HepG2 (cell line): ENCODE measurements at regions not wholly inside any gene's neighbourhood (a gene's known extent, or its start where the extent isn't known, plus 50 kb on each side); places are given as distances from the start of the nearest gene placed in this dataset.

Source experiments
- ATAC-seq: fragments of 200-7000 bp; cut with Tn5 transposase; 3 replicates; pipeline ENCODE4 v1.9.1; 2020; ENCODE audit warnings: mild to moderate bottlenecking, moderate library complexity
- BruUV-seq: library from RNA; stranded (reverse); fragments of 400-500 nt; replicated peaks from 2 replicates; lab custom pipeline; 2021; lab: Mats Ljungman, UMichigan
- CTCF ChIA-PET: fragments of 300-600 bp; formaldehyde crosslinking; extraction: SDS; loops from one replicate; lab custom pipeline; 2021; ENCODE audit warnings: low total read pairs, inconsistent platforms, low intra/inter-chr PET ratio; lab: Yijun Ruan, JAX
- POLR2A ChIA-PET: fragments of 350-600 bp; sonication (Branson Sonifier 250); formaldehyde crosslinking; loops from one replicate; lab custom pipeline; 2020; ENCODE audit warnings: antibody characterized with exemption, inconsistent platforms; lab: Yijun Ruan, JAX
- DNase-seq: peaks from one replicate; pipeline ENCODE4 v3.0.0-alpha.2; 2015; ENCODE audit warnings: low spot score
- FAIRE-seq: peaks from 3 replicates; lab custom pipeline; 2011; peaks lifted over from hg19 to GRCh38; lab: Jason Lieb, UNC
- H2AFZ ChIP-seq: one replicate; pipeline ENCODE4 v1.6.1; 2011; ENCODE audit warnings: low read length, inconsistent platforms
- H3K27ac ChIP-seq: fragments of 300-600 bp; 3 replicates; pipeline ENCODE4 v1.8.0; 2011; ENCODE audit warnings: mixed run types, mild to moderate bottlenecking, mixed read lengths, low read length, inconsistent platforms; ENCODE audit not compliant: insufficient read depth; ENCODE audit errors: extremely low read length
- H3K27me3 ChIP-seq, 2 experiments: fragments of 200-600 bp in 1 of 2; 2 replicates in 1 of 2; 3 replicates in 1 of 2; pipeline versions ENCODE4 v1.6.0 to v1.8.0; 2011; ENCODE audit warnings: low read length in 2 of 2, mild to moderate bottlenecking in 2 of 2, moderate library complexity in 2 of 2, inconsistent platforms in 1 of 2; ENCODE audit not compliant: insufficient read depth in 2 of 2, control insufficient read depth in 1 of 2
- H3K36me3 ChIP-seq, 2 experiments: fragments of 200-600 bp in 1 of 2; replicated peaks in 1 of 2; 2 replicates in 1 of 2; 3 replicates in 1 of 2; pipeline versions ENCODE4 v1.5.1 to v1.8.0; 2011; ENCODE audit warnings: low read length in 2 of 2, inconsistent platforms in 1 of 2; ENCODE audit not compliant: insufficient read depth in 2 of 2, control insufficient read depth in 1 of 2
- H3K4me1 ChIP-seq: 2 replicates; pipeline ENCODE4 v1.5.1; 2012; ENCODE audit warnings: low read length, inconsistent platforms; ENCODE audit not compliant: insufficient read depth
- H3K4me2 ChIP-seq: 2 replicates; pipeline ENCODE4 v1.6.0; 2011; ENCODE audit warnings: low read depth, low read length, inconsistent platforms
- H3K4me3 ChIP-seq, 3 experiments: fragments of 200-600 bp in 1 of 3; sonication (generic), shearing (Covaris generic) in 1 of 3; replicated peaks in 1 of 3; 2 replicates each; pipeline ENCODE4 v1.5.1; 2011 to 2016; ENCODE audit warnings: low read length in 3 of 3, inconsistent platforms in 2 of 3, low read depth in 2 of 3, mild to moderate bottlenecking in 2 of 3, control low read depth in 1 of 3, mixed read lengths in 1 of 3; ENCODE audit not compliant: insufficient read depth in 1 of 3
- H3K79me2 ChIP-seq: one replicate; pipeline ENCODE4 v1.6.1; 2011; ENCODE audit warnings: low read length, inconsistent platforms; ENCODE audit not compliant: insufficient read depth
- H3K9ac ChIP-seq: 2 replicates; pipeline ENCODE4 v1.6.0; 2011; ENCODE audit warnings: mild to moderate bottlenecking, low read depth, low read length, inconsistent platforms; ENCODE audit not compliant: insufficient read depth
- H3K9me3 ChIP-seq: 2 replicates; pipeline ENCODE4 v1.5.1; 2012; ENCODE audit warnings: mild to moderate bottlenecking, low read length
- H4K20me1 ChIP-seq: 2 replicates; pipeline ENCODE4 v1.6.0; 2011; ENCODE audit warnings: inconsistent platforms, mild to moderate bottlenecking, low read length, moderate library complexity; ENCODE audit not compliant: insufficient read depth
- AGO1 ChIP-seq: fragments of 200-400 bp; formaldehyde crosslinking; IDR thresholded peaks from 2 replicates; pipeline ENCODE4 v1.6.1; 2017; ENCODE audit warnings: mild to moderate bottlenecking, low read depth, low read length, moderate library complexity; ENCODE audit not compliant: poor library complexity, severe bottlenecking
- EED ChIP-seq: sonication (generic); formaldehyde crosslinking; IDR thresholded peaks from 2 replicates; pipeline ENCODE4 v1.5.0; 2020; ENCODE audit warnings: mild to moderate bottlenecking, missing genetic modification reagents
- HMG20B ChIP-seq: conservative IDR thresholded peaks from 2 replicates; pipeline ENCODE4 v1.6.1; 2016; ENCODE audit warnings: missing genetic modification reagents, missing compliant biosample characterization
- KLF9 ChIP-seq: IDR thresholded peaks from 2 replicates; pipeline ENCODE4 v1.6.1; 2016; ENCODE audit warnings: low read depth
- MXD4 ChIP-seq: IDR thresholded peaks from 2 replicates; pipeline ENCODE4 v1.6.1; 2016; ENCODE audit warnings: mild to moderate bottlenecking, missing biosample characterization, missing genetic modification reagents
- MYNN ChIP-seq: sonication (generic); formaldehyde crosslinking; IDR thresholded peaks from 2 replicates; pipeline ENCODE4 v1.4.0; 2020; ENCODE audit warnings: mild to moderate bottlenecking, low read depth, missing genetic modification reagents
- NCOA5 ChIP-seq: sonication (generic); formaldehyde crosslinking; IDR thresholded peaks from 2 replicates; pipeline ENCODE4 v1.4.0; 2020; ENCODE audit warnings: missing genetic modification reagents
- NR2F6 ChIP-seq, 2 experiments: IDR thresholded peaks; 2 replicates each; pipeline ENCODE4 v1.6.1; 2016; ENCODE audit warnings: antibody characterized with exemption in 1 of 2, mild to moderate bottlenecking in 1 of 2
- POLR2A ChIP-seq, 2 experiments: IDR thresholded peaks; 2 replicates each; pipeline ENCODE4 v1.6.1; 2011; ENCODE audit warnings: low read depth in 2 of 2, low read length in 2 of 2, mild to moderate bottlenecking in 1 of 2, moderate library complexity in 1 of 2; ENCODE audit not compliant: insufficient read depth in 1 of 2
- SALL1 ChIP-seq: sonication (generic); formaldehyde crosslinking; IDR thresholded peaks from 2 replicates; pipeline ENCODE4 v1.8.0; 2022; ENCODE audit warnings: mild to moderate bottlenecking, missing genetic modification reagents
- SOX6 ChIP-seq, 2 experiments: fragments of 450-650 bp in 1 of 2; sonication (generic) in 1 of 2; formaldehyde crosslinking in 1 of 2; IDR thresholded peaks; 2 replicates each; pipeline versions ENCODE4 v1.4.0 to v1.6.1; 2017 to 2020; ENCODE audit warnings: antibody characterized with exemption in 1 of 2, mild to moderate bottlenecking in 1 of 2, missing genetic modification reagents in 1 of 2
- SUZ12 ChIP-seq: fragments of 150-350 bp; IDR thresholded peaks from 2 replicates; pipeline ENCODE4 v1.6.1; 2014; ENCODE audit warnings: low read depth, low read length
- ZNF251 ChIP-seq: sonication (generic); formaldehyde crosslinking; IDR thresholded peaks from 2 replicates; pipeline ENCODE4 v1.9.0; 2021; ENCODE audit warnings: mild to moderate bottlenecking, missing genetic modification reagents
- ZNF253 ChIP-seq: sonication (generic); formaldehyde crosslinking; IDR thresholded peaks from 2 replicates; pipeline ENCODE4 v1.8.0; 2022; ENCODE audit warnings: mild to moderate bottlenecking, missing genetic modification reagents, borderline replicate concordance
- ZNF543 ChIP-seq: sonication (generic); formaldehyde crosslinking; IDR thresholded peaks from 2 replicates; pipeline ENCODE4 v1.4.0; 2020; ENCODE audit warnings: mild to moderate bottlenecking, missing genetic modification reagents
- ZNF879 ChIP-seq: sonication (generic); formaldehyde crosslinking; IDR thresholded peaks from 2 replicates; pipeline ENCODE4 v1.8.1; 2023; ENCODE audit warnings: missing genetic modification reagents
- WGBS: methylation state at CpG from one replicate; pipeline ENCODE4 v1.1.6; 2017; ENCODE audit warnings: low lambda C conversion rate; 5-methylcytosine and 5-hydroxymethylcytosine counted together
- in situ Hi-C: cut with HindIII; loops from 2 replicates; pipeline ENCODE4 v1.10.0; 2017; ENCODE audit warnings: low pct_unique_long_range_greater_than_20kb; ENCODE audit not compliant: extremely low pct_ligation_motif_present
- intact Hi-C: fragments of 100-400 bp; cut with micrococcal nuclease; formaldehyde crosslinking; loops from one replicate; pipeline ENCODE4 v1.10.0; 2022; ENCODE audit not compliant: unreplicated experiment
- TF ChIP-seq, protein P1 (sequence below): fragments of 450-650 bp; IDR thresholded peaks from 2 replicates; pipeline ENCODE4 v1.6.1; 2016
- TF ChIP-seq, protein P2 (sequence below): sonication (generic); formaldehyde crosslinking; IDR thresholded peaks from 2 replicates; pipeline ENCODE4 v1.8.1; 2022; ENCODE audit warnings: mild to moderate bottlenecking, missing genetic modification reagents

DNA sequence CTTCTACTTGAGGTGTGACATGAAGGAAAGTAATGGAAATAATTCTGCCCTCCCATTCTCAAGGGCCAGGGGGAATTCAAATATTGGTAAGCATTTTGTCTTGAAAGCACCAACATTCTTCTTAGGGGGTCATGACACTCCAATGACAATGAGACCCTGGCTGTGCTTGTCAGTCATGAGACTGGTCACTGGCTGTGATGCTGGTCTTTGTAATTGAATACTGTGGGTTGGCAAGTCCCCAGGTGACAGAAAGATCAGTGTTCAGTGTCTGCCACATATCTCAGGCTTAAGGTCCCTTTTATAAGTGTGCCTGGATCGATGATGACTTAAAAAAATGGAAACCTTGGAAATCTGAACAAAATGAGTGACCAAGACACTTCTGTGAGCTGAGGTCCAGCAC lies 151.4 kb downstream of the SNRPN start (continued):
- TF ChIP-seq POLR2A (IDR thresholded peaks at IDR 0.05; ENCODE audit: insufficient read depth in 1 of 2, low read depth in 2 of 2, low read length in 2 of 2) (no peak), MXD4 (CRISPR knock-in tag) (no peak), SOX6 (IDR thresholded peaks at IDR 0.05) (no peak), SOX6 (CRISPR knock-in tag; IDR thresholded peaks at IDR 0.05) (no peak), AGO1 (no peak)

DNA sequence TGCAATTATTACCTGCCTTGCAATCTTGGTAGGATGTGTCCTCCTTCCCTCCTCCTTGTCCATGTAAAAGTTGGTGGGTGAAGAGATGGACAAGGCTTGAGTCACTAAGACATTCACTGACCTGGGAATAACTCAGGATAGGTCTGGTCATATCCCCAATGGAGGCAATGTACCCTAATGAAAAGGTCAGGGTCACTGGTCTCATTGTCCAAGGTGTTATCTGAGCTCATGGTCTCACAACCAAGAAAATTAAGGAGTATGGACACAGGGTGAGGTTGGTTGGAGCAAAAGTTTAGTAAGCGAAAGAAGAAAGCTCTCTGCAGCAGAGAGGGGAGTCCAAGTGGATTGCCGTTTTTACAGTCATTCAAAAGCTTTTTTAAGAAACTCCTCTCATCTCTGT lies 179.0 kb downstream of the SNRPN start:
- Histone ChIP-seq H3K36me3 (no peaks in the 10 kb centered on the region), H3K4me3 (no peak overlapping the region), H2AFZ (no peak overlapping the region), H3K79me2 (no peaks in the 10 kb centered on the region), H3K9ac (no peak overlapping the region), H3K4me2 (no peak overlapping the region), H3K4me1 (no peaks in the 10 kb centered on the region), H3K27ac (no peak overlapping the region)
- BruUV-seq = no TSS peak
- POLR2A ChIA-PET = no interaction called here
- no peak for DNase-seq
- in situ Hi-C loops = no loop called here
- no peak for TF ChIP-seq ZNF879 (CRISPR knock-in tag)
- TF ChIP-seq MYNN = no peak
- no peak for TF ChIP-seq ZNF253 (CRISPR knock-in tag)
- no peak for TF ChIP-seq NR2F6 (IDR thresholded peaks at IDR 0.05)
- TF ChIP-seq NR2F6 (CRISPR knock-in tag; IDR thresholded peaks at IDR 0.05) = no peak
- no peak for TF ChIP-seq SALL1 (CRISPR knock-in tag)
- TF ChIP-seq, protein P1, sequence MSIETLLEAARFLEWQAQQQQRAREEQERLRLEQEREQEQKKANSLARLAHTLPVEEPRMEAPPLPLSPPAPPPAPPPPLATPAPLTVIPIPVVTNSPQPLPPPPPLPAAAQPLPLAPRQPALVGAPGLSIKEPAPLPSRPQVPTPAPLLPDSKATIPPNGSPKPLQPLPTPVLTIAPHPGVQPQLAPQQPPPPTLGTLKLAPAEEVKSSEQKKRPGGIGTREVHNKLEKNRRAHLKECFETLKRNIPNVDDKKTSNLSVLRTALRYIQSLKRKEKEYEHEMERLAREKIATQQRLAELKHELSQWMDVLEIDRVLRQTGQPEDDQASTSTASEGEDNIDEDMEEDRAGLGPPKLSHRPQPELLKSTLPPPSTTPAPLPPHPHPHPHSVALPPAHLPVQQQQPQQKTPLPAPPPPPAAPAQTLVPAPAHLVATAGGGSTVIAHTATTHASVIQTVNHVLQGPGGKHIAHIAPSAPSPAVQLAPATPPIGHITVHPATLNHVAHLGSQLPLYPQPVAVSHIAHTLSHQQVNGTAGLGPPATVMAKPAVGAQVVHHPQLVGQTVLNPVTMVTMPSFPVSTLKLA = no peak
- TF ChIP-seq SUZ12 = no peak
- TF ChIP-seq EED (CRISPR knock-in tag) = no peak
- TF ChIP-seq, protein P2, sequence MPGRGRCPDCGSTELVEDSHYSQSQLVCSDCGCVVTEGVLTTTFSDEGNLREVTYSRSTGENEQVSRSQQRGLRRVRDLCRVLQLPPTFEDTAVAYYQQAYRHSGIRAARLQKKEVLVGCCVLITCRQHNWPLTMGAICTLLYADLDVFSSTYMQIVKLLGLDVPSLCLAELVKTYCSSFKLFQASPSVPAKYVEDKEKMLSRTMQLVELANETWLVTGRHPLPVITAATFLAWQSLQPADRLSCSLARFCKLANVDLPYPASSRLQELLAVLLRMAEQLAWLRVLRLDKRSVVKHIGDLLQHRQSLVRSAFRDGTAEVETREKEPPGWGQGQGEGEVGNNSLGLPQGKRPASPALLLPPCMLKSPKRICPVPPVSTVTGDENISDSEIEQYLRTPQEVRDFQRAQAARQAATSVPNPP = no peak
- TF ChIP-seq NCOA5 = no peak
- no peak for TF ChIP-seq HMG20B
- no peak for TF ChIP-seq ZNF543 (CRISPR knock-in tag)
- no peak for TF ChIP-seq ZNF251 (CRISPR knock-in tag)
- no peak for TF ChIP-seq KLF9 (CRISPR knock-in tag)
- TF ChIP-seq, all 625 proteins: peak for 0
- no peaks in the 10 kb centered on the region for H3K27me3 ChIP-seq
- CTCF ChIA-PET = no interaction called here
- FAIRE-seq (no peak), ATAC-seq (no peak; the same call in 2 of the 3 replicates)
- intact Hi-C loops = loop anchor here (10.0 kb wide), 1 partner anchor 371 kb away; no protein-coding TSS in a partner anchor
- 46% methylated on average over 2 of the region's 2 CpGs for WGBS
- no peaks in the 10 kb centered on the region for H4K20me1 ChIP-seq
- peaks cover 67% of the 10 kb centered on the region for H3K9me3 ChIP-seq
